GM12878 (cell line): ENCODE measurements at regions not wholly inside any gene's neighbourhood (a gene's known extent, or its start where the extent isn't known, plus 50 kb on each side); places are given as distances from the start of the nearest gene placed in this dataset.

Source experiments
- ATAC-seq: fragments of 200-7000 bp; cut with Tn5 transposase; 3 replicates; pipeline ENCODE4 v1.9.1; 2020; ENCODE audit warnings: mild to moderate bottlenecking, moderate library complexity
- BruUV-seq: library from RNA; stranded (reverse); fragments of 400-500 nt; replicated peaks from 2 replicates; lab custom pipeline; 2021; lab: Mats Ljungman, UMichigan
- CTCF ChIA-PET: fragments of 300-600 bp; sonication (Branson Sonifier 250); formaldehyde crosslinking; extraction: SDS; loops from one replicate; lab custom pipeline; 2021; ENCODE audit warnings: inconsistent platforms; lab: Yijun Ruan, JAX
- POLR2A ChIA-PET: fragments of 350-600 bp; formaldehyde crosslinking; extraction: SDS; loops from one replicate; lab custom pipeline; 2021; ENCODE audit warnings: inconsistent platforms; lab: Charles Lee
- RAD21 ChIA-PET: fragments of 300-600 bp; sonication (Branson Sonifier 250); formaldehyde crosslinking; loops from one replicate; lab custom pipeline; 2023; ENCODE audit warnings: antibody characterized with exemption; ENCODE audit not compliant: unreplicated experiment; lab: Charles Lee
- SMC1A ChIA-PET: fragments of 300-600 bp; sonication (Branson Sonifier 250); formaldehyde crosslinking; loops from one replicate; lab custom pipeline; 2023; ENCODE audit not compliant: unreplicated experiment, uncharacterized antibody; lab: Charles Lee
- DNase-seq: peaks from one replicate; pipeline ENCODE4 v3.0.0-alpha.2; 2011; ENCODE audit warnings: low read depth, low spot score
- FAIRE-seq: peaks from 3 replicates; lab custom pipeline; 2011; peaks lifted over from hg19 to GRCh38; lab: Jason Lieb, UNC
- H2AFZ ChIP-seq: 2 replicates; pipeline ENCODE4 v1.6.0; 2011; ENCODE audit warnings: low read depth, low read length, control low read depth; ENCODE audit not compliant: control insufficient read depth
- H3K27ac ChIP-seq: 2 replicates; pipeline ENCODE4 v1.5.1; 2011; ENCODE audit warnings: control low read depth; ENCODE audit not compliant: control insufficient read depth, insufficient read depth
- H3K27me3 ChIP-seq, 2 experiments: replicated peaks in 1 of 2; 2 replicates each; pipeline versions ENCODE4 v1.6.0 to v1.6.1; 2011; ENCODE audit warnings: low read length in 1 of 2; ENCODE audit not compliant: control insufficient read depth in 2 of 2, insufficient read depth in 2 of 2
- H3K36me3 ChIP-seq, 2 experiments: 2 replicates each; pipeline ENCODE4 v1.5.1; 2011; ENCODE audit warnings: low read length in 1 of 2; ENCODE audit not compliant: control insufficient read depth in 2 of 2, insufficient read depth in 2 of 2
- H3K4me1 ChIP-seq: 2 replicates; pipeline ENCODE4 v1.6.1; 2011; ENCODE audit warnings: mild to moderate bottlenecking, low read length, moderate library complexity, mixed read lengths; ENCODE audit not compliant: control insufficient read depth, insufficient read depth
- H3K4me2 ChIP-seq: 2 replicates; pipeline ENCODE4 v1.6.0; 2011; ENCODE audit warnings: control low read depth; ENCODE audit not compliant: control insufficient read depth, insufficient read depth
- H3K4me3 ChIP-seq: fragments of 200-600 bp; sonication (generic); 2 replicates; pipeline ENCODE4 v1.5.1; 2016
- H3K79me2 ChIP-seq: 2 replicates; pipeline ENCODE4 v1.6.0; 2011; ENCODE audit warnings: low read length; ENCODE audit not compliant: control insufficient read depth, insufficient read depth
- H3K9ac ChIP-seq: 2 replicates; pipeline ENCODE4 v1.8.0; 2011; ENCODE audit warnings: low read length, control low read depth, mixed read lengths; ENCODE audit not compliant: control insufficient read depth, insufficient read depth
- H3K9me3 ChIP-seq: replicated peaks from 3 replicates; pipeline ENCODE4 v1.5.1; 2011; ENCODE audit warnings: mild to moderate bottlenecking, low read length; ENCODE audit not compliant: control insufficient read depth, insufficient read depth
- H4K20me1 ChIP-seq: 2 replicates; pipeline ENCODE4 v1.6.0; 2011; ENCODE audit not compliant: control insufficient read depth, insufficient read depth
- MYB ChIP-seq: fragments of 150-350 bp; IDR thresholded peaks from 2 replicates; pipeline ENCODE4 v1.6.1; 2014; ENCODE audit warnings: mild to moderate bottlenecking, low read depth, low read length, borderline replicate concordance
- SP1 ChIP-seq: IDR thresholded peaks from one replicate; pipeline ENCODE4 v1.6.1; 2011; ENCODE audit warnings: low read depth, low read length
- SUZ12 ChIP-seq: fragments of 200-600 bp; sonication (generic); IDR thresholded peaks from one replicate; pipeline ENCODE4 v1.6.1; 2018; ENCODE audit warnings: antibody characterized with exemption, mild to moderate bottlenecking; ENCODE audit not compliant: unreplicated experiment
- TBL1XR1 ChIP-seq: IDR thresholded peaks from 2 replicates; pipeline ENCODE4 v1.6.1; 2012; ENCODE audit warnings: low read depth, low read length, improper control_type of control experiment
- WGBS: methylation state at CpG from one replicate; pipeline ENCODE4 v1.1.6; 2016; ENCODE audit warnings: low lambda C conversion rate; ENCODE audit not compliant: insufficient replicate concordance, insufficient coverage; ENCODE audit errors: missing lambda C conversion rate; 5-methylcytosine and 5-hydroxymethylcytosine counted together
- in situ Hi-C: fragments of 300-500 bp; cut with MboI; formaldehyde crosslinking; loops from 9 replicates; pipeline ENCODE4 v1.14.3; 2018; ENCODE audit warnings: mixed read lengths
- intact Hi-C: fragments of 100-400 bp; cut with micrococcal nuclease; formaldehyde crosslinking; loops from one replicate; pipeline ENCODE4 v1.14.2; 2022; ENCODE audit not compliant: unreplicated experiment

DNA sequence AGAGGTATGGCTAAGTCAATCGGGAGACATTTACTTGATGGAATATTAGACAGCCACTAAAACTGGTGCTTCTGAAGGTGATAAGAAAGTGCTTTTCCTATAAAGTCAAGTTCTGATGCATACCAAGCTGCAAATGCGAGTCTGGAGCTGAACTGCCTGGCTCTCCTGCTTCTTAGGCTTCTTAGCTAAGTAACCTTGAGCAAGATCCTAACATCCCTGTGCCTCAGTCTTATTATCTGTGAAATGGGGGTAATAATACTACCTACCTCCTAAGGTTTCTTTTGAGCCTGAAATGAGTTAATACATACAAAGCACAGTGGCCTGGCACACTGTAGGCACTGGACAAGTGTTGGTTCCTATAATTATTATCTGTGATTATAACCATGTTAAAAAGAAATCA, 64.5 kb downstream of the ZIC5 start:
- Histone ChIP-seq H3K4me1 (no peaks in the 10 kb centered on the region), H3K9ac (no peak overlapping the region), H3K9me3 (no peaks in the 10 kb centered on the region), H3K79me2 (no peaks in the 10 kb centered on the region), H4K20me1 (no peaks in the 10 kb centered on the region), H3K4me3 (no peak overlapping the region), H2AFZ (no peak overlapping the region), H3K4me2 (no peak overlapping the region), H3K27me3 (peaks cover 0 to 3% of the 10 kb centered on the region in 2 experiments; a peak in 1 of 4 replicates), H3K27ac (no peak overlapping the region), H3K36me3 (no peaks in the 10 kb centered on the region)
- ChIA-PET RAD21 (no interaction called here), SMC1A (no interaction called here), POLR2A (no interaction called here), CTCF (interaction anchor here (1.7 to 1.8 kb wide), 2 partner anchors 328 to 608 kb away, joined by 5 read pairs; no protein-coding TSS in a partner anchor)
- WGBS = 46% methylated on average over 2 of the region's 2 CpGs
- intact Hi-C loops (no loop called here), in situ Hi-C loops (no loop called here)
- FAIRE-seq (no peak), DNase-seq (no peak), ATAC-seq (no peak)
- TF ChIP-seq SP1 = no peak
- BruUV-seq = no TSS peak

DNA sequence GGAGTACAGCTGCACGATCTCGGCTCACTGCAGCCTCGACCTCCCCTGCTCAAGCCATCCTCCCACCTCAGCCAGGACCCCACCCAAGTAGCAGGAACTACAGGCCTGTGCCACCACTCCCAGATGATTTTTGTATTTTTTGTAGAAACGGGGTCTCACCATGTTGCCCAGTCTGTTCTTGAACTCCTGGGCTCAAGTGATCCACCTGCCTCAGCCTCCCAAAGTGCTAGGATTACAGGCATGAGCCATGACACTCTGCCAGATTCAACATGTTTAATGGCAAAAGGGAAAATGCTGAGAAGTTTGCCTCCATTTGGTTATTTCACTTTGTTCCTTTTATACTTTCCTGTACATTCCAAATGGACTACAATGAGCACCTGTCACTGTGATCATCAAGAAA, 65.8 kb downstream of the ZIC5 start:
- no TSS peak for BruUV-seq
- in situ Hi-C loops = no loop called here
- POLR2A ChIA-PET = no interaction called here

More for the DNA sequence above, 65.8 kb downstream of the ZIC5 start:
- Histone ChIP-seq H3K4me2 (no peak overlapping the region), H3K9ac (no peak overlapping the region), H2AFZ (no peak overlapping the region), H3K27ac (no peak overlapping the region), H3K4me1 (no peaks in the 10 kb centered on the region), H3K27me3 (peaks cover 0 to 3% of the 10 kb centered on the region in 2 experiments; a peak in 1 of 4 replicates), H3K79me2 (no peaks in the 10 kb centered on the region), H3K36me3 (no peaks in the 10 kb centered on the region), H3K9me3 (no peaks in the 10 kb centered on the region), H3K4me3 (no peak overlapping the region)
- FAIRE-seq (no peak), ATAC-seq (no peak)
- ChIA-PET RAD21 (no interaction called here), CTCF (no interaction called here)
- intact Hi-C loops = no loop called here
- TF ChIP-seq MYB (no peak), SUZ12 (no peak), TBL1XR1 (no peak)
- TF ChIP-seq, all 136 proteins: peak for 0
- SMC1A ChIA-PET = interaction anchor here (1.0 to 1.3 kb wide), 3 partner anchors 10 to 594 kb away, joined by 3 to 4 read pairs (median 3); no protein-coding TSS in a partner anchor
- H4K20me1 ChIP-seq = no peaks in the 10 kb centered on the region
- WGBS = 26% methylated on average over 4 of the region's 4 CpGs
- no peak for DNase-seq
